GM18951 (cell line): ENCODE measurements at regions not wholly inside any gene's neighbourhood (a gene's known extent, or its start where the extent isn't known, plus 50 kb on each side); places are given as distances from the start of the nearest gene placed in this dataset.

Experiments
- POLR2A ChIP-seq: IDR thresholded peaks from 4 replicates; pipeline ENCODE4 v1.6.1; 2011; ENCODE audit warnings: mild to moderate bottlenecking; ENCODE audit not compliant: insufficient read length, insufficient read depth; ENCODE audit errors: extremely low read depth
- in situ Hi-C: fragments of 300-500 bp; cut with MboI; formaldehyde crosslinking; loops from one replicate; pipeline ENCODE4 v1.12.0; 2022; ENCODE audit warnings: low sequenced_read_pairs, mixed read lengths, inconsistent platforms; ENCODE audit not compliant: unreplicated experiment

DNA sequence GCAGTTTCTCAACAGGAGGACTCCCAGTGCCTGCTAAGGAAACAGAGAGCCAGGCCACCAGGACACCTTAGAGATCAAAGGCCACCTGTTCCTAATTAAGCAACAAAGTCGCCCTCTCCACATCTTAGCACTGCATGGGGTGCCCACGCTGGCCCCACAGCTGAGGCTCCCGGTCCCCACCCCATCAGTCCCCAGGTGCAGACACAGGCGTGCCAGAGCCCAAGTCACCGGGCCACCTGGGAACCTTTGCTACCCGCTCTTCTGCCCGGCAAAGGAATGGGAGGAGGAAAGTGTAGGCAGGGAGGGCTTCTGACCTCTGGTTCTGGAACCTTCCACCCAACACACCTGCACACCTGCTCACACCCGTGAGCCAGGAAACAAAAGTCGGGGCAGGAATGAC is 85.5 kb upstream of the PRR5 start:
- in situ Hi-C loops = no loop called here
- no peak for TF ChIP-seq POLR2A

DNA sequence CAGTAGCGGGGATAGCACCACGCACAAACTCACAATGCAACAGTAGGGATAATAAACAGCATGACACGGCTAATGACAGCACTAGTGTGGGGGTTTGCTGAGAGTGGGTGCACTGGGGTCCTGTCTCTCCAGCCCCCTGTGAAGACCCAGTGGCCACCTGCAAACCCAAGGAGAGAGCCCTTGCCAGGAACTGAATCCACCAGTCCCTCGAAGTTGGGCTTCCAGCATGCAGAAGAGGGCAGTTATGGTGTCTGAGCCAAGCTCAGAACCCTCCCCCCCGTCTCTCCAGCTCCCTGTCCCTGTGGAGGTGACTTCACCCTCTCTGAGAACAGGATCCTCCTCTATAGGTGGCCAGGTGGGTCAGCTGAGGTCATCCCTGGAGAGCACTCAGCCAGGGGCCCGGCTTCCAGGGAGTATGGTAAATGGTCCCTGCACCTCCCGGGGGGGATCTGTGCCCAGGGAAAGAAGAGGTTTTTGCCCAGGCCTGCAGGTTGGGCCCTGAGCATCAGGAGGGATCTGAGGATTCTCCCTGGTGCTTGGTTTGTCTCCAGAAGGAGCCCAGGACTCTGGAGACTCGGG is 86.3 kb upstream of the PRR5 start:
- in situ Hi-C loops = no loop called here
- no peak for TF ChIP-seq POLR2A

DNA sequence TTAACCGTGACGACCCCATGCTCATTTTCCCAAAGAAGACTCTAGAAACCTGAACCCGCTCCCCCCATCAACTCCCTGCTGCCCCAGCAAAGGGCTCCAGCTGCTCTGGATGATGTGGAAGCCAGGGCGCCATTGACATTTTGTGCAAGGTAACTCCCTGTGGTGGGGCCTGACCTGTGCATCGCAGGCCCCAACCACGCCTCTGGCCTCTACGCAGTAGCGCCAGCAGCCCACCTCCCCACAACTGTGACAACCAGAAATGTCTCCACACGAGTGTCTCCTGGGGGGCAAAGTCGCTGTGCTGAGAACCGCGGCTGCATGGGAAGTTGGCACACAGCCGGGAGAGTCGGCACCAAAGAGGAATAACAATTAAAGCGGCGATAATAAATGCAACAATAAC is 86.9 kb upstream of the PRR5 start:
- TF ChIP-seq POLR2A = no peak
- in situ Hi-C loops = no loop called here

DNA sequence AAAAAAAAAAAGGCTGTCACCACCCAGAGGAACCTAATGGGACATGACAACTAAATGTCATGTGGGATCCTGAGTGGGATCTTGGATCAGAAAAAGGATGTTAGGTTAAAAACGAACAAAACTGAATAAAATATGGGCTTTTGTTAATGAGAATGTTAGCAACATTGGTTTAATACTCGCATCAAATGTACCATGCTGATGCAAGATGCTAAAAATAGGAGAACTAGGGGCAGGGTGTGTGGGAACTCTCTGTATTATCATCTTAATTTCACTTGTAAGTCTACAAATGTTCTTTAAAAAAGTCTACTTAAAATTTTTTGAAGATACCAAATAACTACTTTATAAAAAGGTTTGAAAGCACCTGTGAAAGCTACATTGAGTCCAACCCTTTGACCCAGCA is 88.8 kb upstream of the PRR5 start:
- in situ Hi-C loops = no loop called here
- no peak for TF ChIP-seq POLR2A

DNA sequence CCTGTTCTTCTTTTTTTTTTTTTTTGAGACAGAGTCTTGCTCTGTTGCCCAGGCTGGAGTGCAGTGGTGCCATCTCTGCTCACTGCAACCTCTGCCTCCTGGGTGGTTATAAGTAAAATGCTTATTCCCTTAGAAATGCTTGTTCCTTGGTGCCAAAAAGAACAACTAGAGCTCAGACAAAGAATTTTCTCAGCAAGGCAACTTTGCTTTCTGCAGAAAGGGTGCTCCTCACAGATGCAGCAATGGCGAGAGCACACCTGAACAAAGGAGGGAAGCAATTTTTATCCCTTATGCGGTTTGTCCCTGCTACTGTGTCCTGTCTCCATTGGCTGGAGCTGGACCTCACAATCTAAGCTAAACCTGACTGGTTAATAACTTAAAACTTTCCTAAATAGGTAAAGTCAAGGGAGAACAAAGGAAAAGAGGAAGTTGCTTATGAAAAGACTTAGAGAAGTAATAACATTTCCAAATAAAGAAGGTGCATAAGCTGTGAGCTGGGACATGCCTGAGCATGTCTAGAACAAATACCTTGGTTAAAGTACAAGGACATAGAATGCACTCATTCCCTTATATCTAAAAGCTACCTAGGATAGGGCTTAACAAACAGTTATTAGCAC is 90.0 kb upstream of the PRR5 start:
- in situ Hi-C loops = no loop called here
- no peak for TF ChIP-seq POLR2A

DNA sequence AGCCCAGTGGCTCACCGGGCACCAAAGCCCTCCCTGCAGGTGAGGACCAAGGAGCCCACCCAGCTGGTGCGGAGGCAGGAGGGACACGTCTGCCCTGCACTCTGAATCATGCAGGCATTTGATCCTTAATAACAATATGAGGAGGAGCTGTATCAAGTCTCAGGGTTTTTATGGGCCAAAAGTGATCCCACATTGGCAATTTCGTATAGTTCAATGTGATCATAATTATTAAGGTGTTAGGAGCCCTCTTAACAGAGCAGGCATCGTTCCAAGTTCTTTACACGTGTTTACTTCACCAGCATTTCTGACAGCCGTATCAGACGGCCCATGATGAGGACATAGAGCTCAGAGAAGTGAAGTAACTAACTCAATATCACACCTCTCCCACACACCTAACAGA is 91.9 kb upstream of the PRR5 start:
- in situ Hi-C loops = no loop called here

DNA sequence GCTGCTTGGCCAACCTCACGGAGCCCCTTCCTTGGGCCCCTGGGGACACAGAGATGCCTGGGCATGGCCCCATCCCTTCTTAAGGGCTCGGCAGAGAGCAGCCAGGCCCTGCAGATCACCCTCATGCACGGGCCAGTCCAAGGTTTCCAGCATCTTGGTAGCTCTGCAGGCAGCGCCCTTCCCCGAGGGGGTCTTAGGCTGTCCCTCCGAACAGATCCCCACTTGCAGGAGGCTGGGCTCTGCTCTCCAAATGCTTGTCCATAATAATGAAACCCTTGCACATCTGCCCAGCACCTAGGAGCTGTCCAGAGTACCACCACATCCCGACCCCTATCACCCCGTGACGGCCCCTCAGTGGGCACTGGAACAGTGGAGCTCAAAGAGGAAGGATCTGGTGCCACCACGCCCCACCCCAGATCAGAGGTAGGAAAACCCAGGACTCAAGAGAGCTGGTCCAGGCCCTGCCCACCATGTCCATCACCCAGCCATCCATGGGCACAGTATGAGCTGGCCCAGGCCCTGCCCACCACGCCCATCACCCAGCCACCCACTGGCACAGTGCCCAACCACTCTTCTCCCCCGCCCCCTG is 92.5 kb upstream of the PRR5 start:
- in situ Hi-C loops = no loop called here
- no peak for TF ChIP-seq POLR2A

More for the DNA sequence above, 91.9 kb upstream of the PRR5 start:
- TF ChIP-seq POLR2A = no peak

DNA sequence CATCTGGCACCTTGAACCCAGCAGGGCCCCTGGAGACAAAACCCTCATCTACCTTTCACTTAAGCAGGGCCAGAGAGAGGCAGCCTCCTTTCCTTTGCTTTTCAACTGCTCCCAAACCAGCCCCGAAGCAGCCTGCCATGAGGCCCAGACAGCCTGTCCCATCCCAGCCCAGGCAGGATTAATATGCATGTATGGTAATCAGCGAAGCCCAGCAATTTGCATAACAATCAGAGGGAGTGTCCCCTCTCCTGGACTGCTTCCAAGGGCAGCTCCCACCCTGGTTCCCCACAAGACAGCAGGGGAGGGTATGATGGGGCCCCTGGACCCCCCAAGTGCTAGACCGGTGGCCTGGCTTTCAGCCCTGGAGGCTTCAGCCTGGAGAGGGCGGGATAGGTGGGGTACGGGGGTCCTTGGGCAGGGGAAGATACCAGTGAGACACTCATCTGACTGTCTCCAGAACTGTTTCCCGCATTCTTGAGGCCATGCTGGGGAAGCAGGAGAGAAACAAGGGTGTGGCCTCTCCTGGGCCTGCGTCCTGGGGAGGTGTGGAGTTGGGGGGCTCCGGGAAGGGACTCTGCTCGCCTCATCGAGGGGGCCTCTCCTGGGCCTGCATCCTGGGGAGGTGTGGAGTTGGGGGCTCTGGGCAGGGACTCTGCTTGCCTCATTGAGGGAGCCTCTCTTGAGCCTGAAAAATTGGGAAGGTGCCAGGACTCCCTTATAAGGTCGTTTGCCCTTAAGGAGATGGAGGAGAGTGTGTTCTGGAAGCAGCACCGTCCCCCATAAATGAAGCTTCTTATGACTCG is 93.2 kb upstream of the PRR5 start:
- in situ Hi-C loops = no loop called here

DNA sequence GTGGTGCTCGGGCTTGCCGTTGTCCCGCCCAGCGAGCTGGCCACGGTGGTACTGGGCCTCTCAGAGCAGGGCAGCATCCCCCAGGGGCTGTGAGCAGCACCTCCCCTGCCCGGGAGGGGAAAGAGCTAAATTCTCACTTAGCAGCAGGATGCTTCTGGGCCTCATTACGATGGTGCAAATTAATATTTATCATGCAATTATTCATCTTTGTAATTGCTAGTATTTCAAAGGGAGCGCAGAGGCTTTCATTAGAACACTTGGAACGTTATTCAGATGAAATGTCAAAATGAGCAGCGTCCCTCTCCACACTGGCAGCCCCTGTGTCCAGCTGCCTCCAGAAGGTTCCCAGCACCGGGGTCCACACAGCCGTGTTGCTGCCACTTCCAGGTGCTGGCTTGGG is 95.9 kb upstream of the PRR5 start:
- TF ChIP-seq POLR2A = no peak
- in situ Hi-C loops = no loop called here

More for the DNA sequence above, 93.2 kb upstream of the PRR5 start:
- no peak for TF ChIP-seq POLR2A

DNA sequence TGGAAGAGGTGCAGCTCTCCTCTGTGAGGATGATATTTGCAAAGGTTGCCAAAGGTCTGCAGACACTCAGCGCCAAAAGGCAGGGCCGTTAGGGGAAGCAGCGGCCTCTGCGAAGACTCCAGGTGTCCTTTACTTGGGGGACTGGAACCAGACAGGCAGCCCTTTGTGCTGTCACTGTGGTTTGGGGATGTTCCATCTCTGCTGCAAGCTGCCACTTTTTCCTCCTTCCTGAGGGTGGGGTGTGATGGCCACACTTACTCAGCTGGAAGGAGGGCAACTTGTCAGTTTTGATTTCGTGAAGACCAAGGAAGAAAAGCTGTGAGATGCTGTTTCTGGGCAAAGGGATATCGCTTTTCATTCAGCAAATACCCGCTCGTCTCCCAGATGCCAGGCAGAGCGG is 96.5 kb upstream of the PRR5 start:
- in situ Hi-C loops = no loop called here
- TF ChIP-seq POLR2A = no peak

DNA sequence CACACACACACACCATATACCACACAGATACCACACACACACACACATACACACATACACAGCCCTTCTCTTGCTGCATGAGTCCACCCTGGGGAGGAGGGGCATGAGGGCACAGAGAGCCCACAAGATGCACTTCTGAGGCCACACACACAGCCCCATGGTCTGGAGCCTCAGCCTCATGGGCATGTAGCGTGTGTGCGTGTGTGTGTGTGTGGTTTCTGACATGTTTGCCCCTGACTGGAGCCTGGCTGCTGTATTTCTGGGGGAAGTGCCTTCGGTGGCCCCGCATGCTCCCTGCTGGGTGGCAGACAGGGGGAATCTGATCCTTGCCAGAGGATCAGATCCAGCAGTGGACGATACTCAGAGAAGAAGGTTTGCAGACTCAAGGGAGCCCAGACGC is 97.0 kb upstream of the PRR5 start:
- TF ChIP-seq POLR2A = no peak
- in situ Hi-C loops = no loop called here

DNA sequence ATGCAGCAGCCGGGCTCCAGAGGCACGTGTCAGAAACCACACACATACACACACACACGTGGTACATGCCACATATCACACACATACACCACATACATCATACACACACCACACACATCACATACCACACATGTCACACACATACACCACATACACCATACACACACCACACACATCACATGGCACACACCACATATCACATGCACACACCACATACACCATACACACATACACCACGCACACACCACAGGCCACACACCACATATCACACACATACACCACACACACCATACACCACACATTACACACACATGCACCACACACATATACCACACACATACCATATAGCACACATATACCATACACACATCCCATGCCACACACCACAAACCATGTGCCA is 97.5 kb upstream of the PRR5 start:
- TF ChIP-seq POLR2A = no peak
- in situ Hi-C loops = no loop called here

DNA sequence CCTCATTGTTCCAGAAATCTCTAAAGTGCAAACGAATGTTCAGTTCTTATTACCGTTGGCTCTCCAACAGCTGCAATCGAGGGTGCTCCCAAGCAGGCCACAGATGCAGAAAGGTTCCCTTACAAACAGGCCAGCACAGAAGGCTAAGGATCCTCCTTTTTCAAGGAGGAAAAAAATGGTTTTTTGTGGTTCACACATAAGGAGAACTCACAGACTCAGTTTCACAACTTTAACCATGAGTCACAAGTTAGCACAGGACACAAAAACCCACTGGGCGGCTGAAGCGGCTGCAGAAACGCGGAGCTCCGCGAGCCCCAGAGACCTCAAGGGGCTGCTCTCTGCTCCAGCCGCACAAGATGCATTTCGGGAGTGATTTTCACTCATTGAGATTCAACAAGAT is 98.2 kb upstream of the PRR5 start:
- no peak for TF ChIP-seq POLR2A
- in situ Hi-C loops = no loop called here

DNA sequence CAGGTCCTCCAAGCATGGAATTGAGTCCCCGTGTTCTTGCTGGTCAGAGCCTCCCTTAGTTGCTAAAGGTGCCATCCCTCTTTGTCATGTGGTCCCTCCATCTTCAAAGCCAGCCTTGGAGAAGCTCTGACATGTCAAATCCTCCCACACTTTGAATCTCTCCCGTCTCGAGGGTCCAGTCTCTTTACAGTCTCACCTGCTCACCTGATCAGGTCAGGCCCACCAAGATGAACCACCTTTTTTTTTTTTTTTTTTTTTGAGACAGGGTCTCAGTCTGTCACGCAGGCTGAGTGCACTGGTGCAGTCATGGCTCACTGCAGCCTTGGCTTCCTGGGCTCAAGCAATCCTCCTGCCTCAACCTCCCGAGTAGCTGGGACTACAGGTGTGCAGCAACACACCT is 100.3 kb upstream of the PRR5 start:
- no peak for TF ChIP-seq POLR2A
- in situ Hi-C loops = no loop called here
